ENCODE measurements at regions not wholly inside any gene's neighbourhood (a gene's known extent, or its start where the extent isn't known, plus 50 kb on each side); places are given as distances from the start of the nearest gene placed in this dataset.
A peak's percentile ranks its signal among the peaks of the same experiment; 100 is the strongest.

DNA sequence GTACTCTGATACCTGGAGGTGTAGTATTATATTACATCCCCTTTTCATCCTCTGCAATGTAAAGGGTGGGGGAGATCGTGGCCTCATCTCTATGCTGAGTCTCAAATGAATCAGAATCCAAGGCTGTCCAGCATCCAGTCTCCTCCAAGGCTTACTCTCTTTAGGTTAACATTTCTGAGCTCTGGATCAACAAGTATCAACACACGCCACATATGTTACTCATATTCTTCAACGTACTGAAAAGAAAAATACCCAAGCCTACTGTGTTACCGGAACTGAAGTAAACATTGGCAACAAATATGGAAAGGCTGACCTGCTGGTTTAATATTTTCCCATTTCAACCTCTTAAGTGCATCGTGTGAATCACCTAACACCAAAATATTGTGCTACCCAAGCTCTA is 241.8 kb downstream of the GAS1 start:
- no peaks in the 10 kb centered on the region for H3K4me1 Mint-ChIP-seq
- H3K9me3 Mint-ChIP-seq = no peaks in the 10 kb centered on the region
- no peak overlapping the region for H3K4me3 Mint-ChIP-seq
- no peak for DNase-seq
- no peaks in the 10 kb centered on the region for H3K36me3 Mint-ChIP-seq
- no peak overlapping the region for H3K27ac Mint-ChIP-seq
- no peaks in the 10 kb centered on the region for H3K27me3 Mint-ChIP-seq
- CTCF ChIA-PET = no interaction called here

- Mint-ChIP-seq H3K4me3 (no peak overlapping the region), H3K36me3 (no peaks in the 10 kb centered on the region), H3K27ac (no peak overlapping the region), H3K4me1 (no peaks in the 10 kb centered on the region), H3K9me3 (no peaks in the 10 kb centered on the region), H3K27me3 (no peaks in the 10 kb centered on the region)
- no peak for DNase-seq
- CTCF ChIA-PET = no interaction called here
Observed at GRCh38 chr9:86703346-86703745, 244.0 kb downstream of the GAS1 start.

- no peak for DNase-seq
- Mint-ChIP-seq H3K27ac (no peak overlapping the region), H3K36me3 (no peaks in the 10 kb centered on the region), H3K4me3 (no peak overlapping the region), H3K4me1 (no peaks in the 10 kb centered on the region), H3K27me3 (no peaks in the 10 kb centered on the region), H3K9me3 (no peaks in the 10 kb centered on the region)
- CTCF ChIA-PET = no interaction called here
Observed at GRCh38 chr9:86700629-86701028, 246.7 kb downstream of the GAS1 start.

DNA sequence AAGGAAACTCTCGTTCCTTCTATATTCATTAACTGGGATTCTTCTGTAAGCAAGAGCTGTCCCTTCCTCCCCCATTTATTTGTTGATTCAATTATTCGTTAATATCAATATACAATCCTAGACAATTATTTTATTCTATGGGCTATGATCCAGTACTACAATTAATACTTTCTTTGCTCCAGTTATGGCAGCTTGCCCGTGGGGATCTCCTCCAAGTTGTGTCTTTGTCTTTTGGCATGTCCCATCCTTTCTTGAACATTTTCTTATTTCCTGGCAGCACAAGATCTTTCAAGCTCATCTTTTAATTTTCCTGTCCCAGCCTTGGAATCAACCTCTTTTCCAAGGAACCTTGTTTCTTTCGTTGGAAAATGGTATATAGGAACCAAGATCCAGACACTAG is 249.3 kb downstream of the GAS1 start:
- no peak for DNase-seq
- CTCF ChIA-PET = no interaction called here
- H3K4me3 Mint-ChIP-seq = no peak overlapping the region
- no peaks in the 10 kb centered on the region for H3K9me3 Mint-ChIP-seq
- no peak overlapping the region for H3K27ac Mint-ChIP-seq
- no peaks in the 10 kb centered on the region for H3K36me3 Mint-ChIP-seq
- no peaks in the 10 kb centered on the region for H3K4me1 Mint-ChIP-seq
- H3K27me3 Mint-ChIP-seq = peaks cover 3% of the 10 kb centered on the region

DNA sequence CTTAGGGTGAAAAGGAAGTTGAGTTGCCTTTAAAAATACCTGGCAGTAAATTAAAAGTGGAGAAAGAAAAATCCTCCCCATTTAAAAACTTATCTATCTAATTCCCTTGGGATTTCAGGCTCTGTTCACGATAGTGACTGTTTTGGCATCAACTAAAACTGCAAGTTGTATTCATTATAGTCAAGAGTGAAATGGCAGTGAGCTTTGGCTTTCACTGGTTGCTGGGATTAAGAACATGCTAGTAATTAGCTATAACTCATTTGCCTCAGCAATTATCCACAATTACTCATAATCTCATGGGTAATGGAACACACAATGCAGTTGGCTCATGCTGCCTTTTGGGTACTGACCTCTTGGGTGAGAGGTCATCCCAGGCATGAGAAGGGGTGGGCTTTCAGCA is 250.1 kb downstream of the GAS1 start:
- H3K4me1 Mint-ChIP-seq = no peaks in the 10 kb centered on the region
- CTCF ChIA-PET = no interaction called here
- H3K9me3 Mint-ChIP-seq = no peaks in the 10 kb centered on the region
- no peak for DNase-seq
- H3K27ac Mint-ChIP-seq = no peak overlapping the region
- no peak overlapping the region for H3K4me3 Mint-ChIP-seq
- H3K36me3 Mint-ChIP-seq = no peaks in the 10 kb centered on the region
- H3K27me3 Mint-ChIP-seq = peaks cover 4% of the 10 kb centered on the region

DNA sequence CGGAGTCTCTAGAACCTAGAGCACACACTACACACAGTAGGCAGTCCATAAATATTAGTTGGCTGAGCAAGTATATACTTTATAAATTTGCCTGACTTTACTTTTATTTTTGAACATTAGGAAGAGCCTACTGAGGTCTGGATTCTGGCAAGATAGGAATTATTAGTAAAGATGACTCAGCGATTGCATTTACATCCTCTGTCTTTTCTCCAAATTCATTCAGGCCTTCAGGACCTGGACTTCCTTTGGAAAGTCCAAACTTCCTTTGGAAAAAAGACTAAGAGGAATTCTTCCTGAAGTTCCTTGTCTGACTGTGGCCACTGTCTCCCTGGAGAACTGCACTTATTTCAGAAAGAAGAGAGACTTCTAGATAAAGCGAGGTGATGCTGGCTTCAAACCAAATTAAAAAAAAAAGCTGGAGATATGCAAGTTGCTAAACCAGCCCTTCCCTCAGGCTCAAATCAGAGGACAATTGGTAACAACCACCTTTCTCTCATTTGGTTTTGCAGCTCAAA is 251.3 kb downstream of the GAS1 start:
- CTCF ChIA-PET = no interaction called here
- Mint-ChIP-seq H3K4me1 (no peaks in the 10 kb centered on the region), H3K27me3 (peaks cover 4% of the 10 kb centered on the region), H3K4me3 (no peak overlapping the region), H3K36me3 (no peaks in the 10 kb centered on the region), H3K9me3 (no peaks in the 10 kb centered on the region), H3K27ac (no peak overlapping the region)
- no peak for DNase-seq

- no peaks in the 10 kb centered on the region for H3K4me1 Mint-ChIP-seq
- H3K9me3 Mint-ChIP-seq = no peaks in the 10 kb centered on the region
- CTCF ChIA-PET = no interaction called here
- peaks cover 9% of the 10 kb centered on the region for H3K27me3 Mint-ChIP-seq
- DNase-seq = no peak
- H3K4me3 Mint-ChIP-seq = no peak overlapping the region
- no peak overlapping the region for H3K27ac Mint-ChIP-seq
- H3K36me3 Mint-ChIP-seq = no peaks in the 10 kb centered on the region
Observed at GRCh38 chr9:86690034-86690433, 257.3 kb downstream of the GAS1 start.

GRCh38 chr9:86687788-86688187 is 259.5 kb downstream of the GAS1 start:
- Mint-ChIP-seq H3K4me3 (no peak overlapping the region), H3K36me3 (no peaks in the 10 kb centered on the region), H3K4me1 (no peaks in the 10 kb centered on the region), H3K27ac (no peak overlapping the region), H3K9me3 (no peaks in the 10 kb centered on the region), H3K27me3 (peaks cover 5% of the 10 kb centered on the region)
- no peak for DNase-seq
- CTCF ChIA-PET = no interaction called here

DNA sequence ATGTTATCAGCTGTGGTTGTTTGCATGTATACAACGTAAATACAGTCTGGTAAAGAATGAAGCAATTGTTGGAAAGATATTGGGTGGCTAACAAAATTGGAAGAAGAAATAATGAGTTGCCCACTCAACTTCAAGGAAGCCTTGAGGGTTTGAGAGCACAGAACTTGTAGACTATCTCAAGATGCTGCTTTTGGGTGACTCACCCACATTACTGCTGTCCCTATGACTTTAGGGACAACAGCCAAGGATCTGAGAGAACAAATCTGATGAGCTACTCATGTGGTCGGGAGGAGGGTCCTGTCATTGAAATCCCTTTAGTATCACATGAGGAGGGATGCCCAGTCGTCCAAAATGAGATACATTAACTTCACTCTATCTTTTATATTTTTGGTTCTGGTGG is 261.8 kb downstream of the GAS1 start:
- Mint-ChIP-seq H3K4me3 (no peak overlapping the region), H3K9me3 (no peaks in the 10 kb centered on the region), H3K4me1 (no peaks in the 10 kb centered on the region), H3K36me3 (no peaks in the 10 kb centered on the region), H3K27ac (no peak overlapping the region), H3K27me3 (peaks cover 5% of the 10 kb centered on the region)
- DNase-seq = no peak
- CTCF ChIA-PET = no interaction called here

GRCh38 chr9:86684148-86684547 is 263.2 kb downstream of the GAS1 start:
- Mint-ChIP-seq H3K27me3 (peaks cover 5% of the 10 kb centered on the region), H3K4me3 (no peak overlapping the region), H3K36me3 (no peaks in the 10 kb centered on the region), H3K27ac (no peak overlapping the region), H3K9me3 (no peaks in the 10 kb centered on the region), H3K4me1 (no peaks in the 10 kb centered on the region)
- DNase-seq = no peak
- CTCF ChIA-PET = no interaction called here

DNA sequence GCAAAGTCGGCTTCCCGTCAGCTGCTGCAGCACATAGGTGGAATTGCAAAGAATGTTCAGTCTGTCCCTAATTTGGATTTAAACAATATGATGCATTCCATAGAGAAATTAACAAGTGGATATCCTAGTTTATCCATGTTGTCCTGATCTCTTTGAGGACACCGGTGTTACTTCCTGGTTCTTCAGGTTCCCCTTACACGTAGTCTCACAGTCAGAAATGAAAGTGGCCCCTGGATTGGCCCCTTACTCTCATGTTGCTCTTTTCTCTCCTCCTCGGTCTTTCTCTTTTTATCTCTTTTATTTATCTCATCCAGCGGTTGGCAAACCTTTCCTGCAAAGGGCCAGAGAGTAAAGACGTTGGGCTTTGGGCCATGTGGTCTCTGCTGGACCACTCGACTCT is 265.1 kb downstream of the GAS1 start:
- no peak for DNase-seq
- Mint-ChIP-seq H3K36me3 (no peaks in the 10 kb centered on the region), H3K27ac (no peak overlapping the region), H3K27me3 (no peaks in the 10 kb centered on the region), H3K9me3 (no peaks in the 10 kb centered on the region), H3K4me1 (no peaks in the 10 kb centered on the region), H3K4me3 (peak overlapping the region; percentile 26)
- CTCF ChIA-PET = no interaction called here

DNA sequence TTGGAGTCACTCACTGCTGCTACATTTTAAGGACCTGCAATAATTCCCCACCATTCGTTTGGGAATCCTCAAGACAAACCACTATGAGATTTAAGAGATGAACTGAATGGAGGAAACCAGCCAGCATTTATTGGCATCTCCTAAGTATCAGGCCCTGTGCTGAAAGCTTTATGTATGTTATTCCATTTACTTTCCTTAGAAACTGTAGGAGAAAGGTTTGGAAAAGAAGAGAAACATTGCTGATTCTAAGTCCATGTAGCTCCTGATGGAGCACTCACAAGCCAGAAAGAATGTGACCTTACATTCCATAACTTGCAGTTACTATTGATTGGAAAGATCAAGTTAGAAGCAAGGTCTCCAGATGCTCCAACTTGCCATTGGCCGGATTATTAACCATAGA is 267.4 kb downstream of the GAS1 start:
- Mint-ChIP-seq H3K4me3 (no peak overlapping the region), H3K27ac (no peak overlapping the region), H3K27me3 (no peaks in the 10 kb centered on the region), H3K36me3 (no peaks in the 10 kb centered on the region), H3K9me3 (no peaks in the 10 kb centered on the region), H3K4me1 (no peaks in the 10 kb centered on the region)
- no peak for DNase-seq
- CTCF ChIA-PET = no interaction called here

DNA sequence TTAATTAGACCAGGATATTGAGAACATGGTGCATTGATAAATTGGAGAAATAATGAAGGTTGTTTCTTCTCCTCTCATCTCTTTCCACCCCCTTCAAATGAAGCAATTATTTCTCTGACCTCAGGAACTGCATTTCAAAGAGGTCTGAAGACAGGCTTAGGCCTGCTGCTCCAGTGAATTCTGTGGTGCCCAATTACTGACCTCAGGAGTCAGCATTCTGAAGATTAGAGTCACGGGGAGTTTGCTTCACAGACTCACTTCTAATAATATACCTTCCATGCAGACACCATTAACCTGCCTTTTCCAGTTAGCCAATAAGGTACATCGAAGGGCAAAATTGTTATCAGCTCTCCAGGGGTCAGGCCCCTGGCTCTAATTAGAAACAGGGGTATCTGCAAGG is 270.9 kb downstream of the GAS1 start:
- Mint-ChIP-seq H3K27me3 (peaks cover 3% of the 10 kb centered on the region), H3K9me3 (no peaks in the 10 kb centered on the region), H3K4me3 (no peak overlapping the region), H3K36me3 (no peaks in the 10 kb centered on the region), H3K27ac (no peak overlapping the region), H3K4me1 (no peaks in the 10 kb centered on the region)
- DNase-seq = no peak
- CTCF ChIA-PET = no interaction called here

DNA sequence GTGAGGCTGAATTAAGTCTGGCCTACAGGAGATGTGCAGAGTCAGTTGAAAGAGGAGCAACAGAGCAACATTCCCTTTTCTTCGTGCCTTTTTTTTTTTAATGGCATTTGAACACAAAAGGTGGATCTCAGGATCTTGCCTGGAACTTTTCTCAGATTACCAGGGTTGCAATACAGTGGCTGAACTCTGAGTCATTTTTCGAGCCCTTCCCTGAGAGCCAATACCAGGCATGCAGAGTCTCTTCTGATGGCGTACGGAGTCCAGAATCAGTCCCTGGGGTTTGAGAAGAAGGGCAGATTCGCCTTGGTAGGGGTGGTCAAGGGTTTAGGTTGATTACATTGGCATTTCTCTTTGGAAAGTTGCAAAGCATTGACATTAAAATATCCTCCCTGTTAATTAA is 271.5 kb downstream of the GAS1 start:
- no peak for DNase-seq
- H3K4me1 Mint-ChIP-seq = no peaks in the 10 kb centered on the region
- CTCF ChIA-PET = no interaction called here
- no peaks in the 10 kb centered on the region for H3K36me3 Mint-ChIP-seq
- H3K27ac Mint-ChIP-seq = no peak overlapping the region
- H3K4me3 Mint-ChIP-seq = no peak overlapping the region
- peaks cover 3% of the 10 kb centered on the region for H3K27me3 Mint-ChIP-seq
- peaks cover 1% of the 10 kb centered on the region for H3K9me3 Mint-ChIP-seq

DNA sequence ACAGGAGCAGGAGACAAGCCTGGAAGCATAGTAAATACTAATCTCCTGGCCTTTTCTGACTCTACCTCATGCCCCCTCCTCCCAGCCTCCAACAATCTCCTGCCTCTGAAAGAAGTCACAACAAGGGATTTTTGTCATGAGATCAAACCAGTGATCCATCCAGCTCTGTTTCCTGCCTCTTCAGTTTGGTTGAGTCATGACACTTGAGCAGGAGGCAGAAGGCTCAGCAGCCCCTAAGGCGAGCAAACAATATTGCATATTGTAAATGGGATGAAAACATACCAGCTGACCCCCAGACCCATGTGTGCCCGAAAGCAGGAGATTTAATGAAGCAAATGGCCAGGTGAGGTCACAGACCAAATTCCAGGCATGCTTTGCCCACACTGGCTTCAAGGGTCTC is 272.8 kb downstream of the GAS1 start:
- CTCF ChIA-PET = no interaction called here
- H3K4me1 Mint-ChIP-seq = no peaks in the 10 kb centered on the region
- peaks cover 3% of the 10 kb centered on the region for H3K27me3 Mint-ChIP-seq
- no peak for DNase-seq
- no peaks in the 10 kb centered on the region for H3K36me3 Mint-ChIP-seq
- H3K27ac Mint-ChIP-seq = no peak overlapping the region
- H3K9me3 Mint-ChIP-seq = peaks cover 3% of the 10 kb centered on the region
- no peak overlapping the region for H3K4me3 Mint-ChIP-seq

- CTCF ChIA-PET = no interaction called here
- H3K9me3 Mint-ChIP-seq = peaks cover 3% of the 10 kb centered on the region
- peaks cover 3% of the 10 kb centered on the region for H3K27me3 Mint-ChIP-seq
- no peak for DNase-seq
- no peaks in the 10 kb centered on the region for H3K36me3 Mint-ChIP-seq
- no peaks in the 10 kb centered on the region for H3K4me1 Mint-ChIP-seq
- H3K27ac Mint-ChIP-seq = no peak overlapping the region
- H3K4me3 Mint-ChIP-seq = no peak overlapping the region
Observed at GRCh38 chr9:86672966-86673365, 274.3 kb downstream of the GAS1 start.

All from activated naive CD4-positive, alpha-beta T cell treated with anti-CD3 and anti-CD28 coated beads, Interleukin-2, amount 10 ng/mL, durations not matched to agents 7 days and 5 days (primary cell).